Kidney epithelial cell (primary cell): ENCODE measurements at regions not wholly inside any gene's neighbourhood (a gene's known extent, or its start where the extent isn't known, plus 50 kb on each side); places are given as distances from the start of the nearest gene placed in this dataset.

ENCODE experiments used
- DNase-seq: peaks from one replicate; pipeline ENCODE4 v3.0.0-alpha.2; 2010; ENCODE audit warnings: low read depth
- H3K27me3 ChIP-seq: 2 replicates; pipeline ENCODE4 v1.6.0; 2011; ENCODE audit warnings: low read length; ENCODE audit not compliant: control insufficient read depth, insufficient read depth
- H3K36me3 ChIP-seq: 2 replicates; pipeline ENCODE4 v1.5.1; 2011; ENCODE audit warnings: low read length; ENCODE audit not compliant: control insufficient read depth, insufficient read depth
- H3K4me3 ChIP-seq: 2 replicates; pipeline ENCODE4 v1.5.1; 2011; ENCODE audit warnings: low read depth, mild to moderate bottlenecking, control low read depth, low read length
- CTCF ChIP-seq: IDR thresholded peaks from 2 replicates; pipeline ENCODE4 v1.5.1; 2011; ENCODE audit warnings: mild to moderate bottlenecking, moderate library complexity, low read length, control low read depth, inconsistent platforms; ENCODE audit not compliant: insufficient read depth, poor library complexity, severe bottlenecking

- TF ChIP-seq CTCF, result no peak
- Histone ChIP-seq H3K4me3 (no peak overlapping the region), H3K27me3 (no peaks in the 10 kb centered on the region), H3K36me3 (no peaks in the 10 kb centered on the region)
- DNase-seq, result no peak
Measured at GRCh38 chr1:222247811-222248310, 300.0 kb downstream of the HHIPL2 start.

- TF ChIP-seq CTCF, result no peak
- H3K27me3 ChIP-seq, result no peaks in the 10 kb centered on the region
- DNase-seq, result no peak
- H3K36me3 ChIP-seq, result no peaks in the 10 kb centered on the region
- no peak overlapping the region for H3K4me3 ChIP-seq
Measured at GRCh38 chr1:222247081-222247480, 300.8 kb downstream of the HHIPL2 start.

GRCh38 chr1:222243902-222244301, 304.0 kb downstream of the HHIPL2 start:
- no peak for TF ChIP-seq CTCF
- no peak overlapping the region for H3K4me3 ChIP-seq
- H3K36me3 ChIP-seq, result no peaks in the 10 kb centered on the region
- DNase-seq, result peak; percentile 5
- no peaks in the 10 kb centered on the region for H3K27me3 ChIP-seq

GRCh38 chr1:222242492-222242891, 305.4 kb downstream of the HHIPL2 start:
- no peaks in the 10 kb centered on the region for H3K27me3 ChIP-seq
- TF ChIP-seq CTCF, result no peak

GRCh38 chr1:222241410-222241809, 306.5 kb downstream of the HHIPL2 start:
- no peak for DNase-seq
- Histone ChIP-seq H3K36me3 (no peaks in the 10 kb centered on the region), H3K4me3 (no peak overlapping the region), H3K27me3 (no peaks in the 10 kb centered on the region)
- no peak for TF ChIP-seq CTCF

More at GRCh38 chr1:222242492-222242891, 305.4 kb downstream of the HHIPL2 start:
- H3K36me3 ChIP-seq, result no peaks in the 10 kb centered on the region
- H3K4me3 ChIP-seq, result no peak overlapping the region
- no peak for DNase-seq

- peak; percentile 18 for DNase-seq
- H3K4me3 ChIP-seq, result no peak overlapping the region
- TF ChIP-seq CTCF, result no peak
- no peaks in the 10 kb centered on the region for H3K36me3 ChIP-seq
- H3K27me3 ChIP-seq, result no peaks in the 10 kb centered on the region
Measured at GRCh38 chr1:222240536-222241181, 307.2 kb downstream of the HHIPL2 start.
